GM23338 (cell line): ENCODE measurements at regions not wholly inside any gene's neighbourhood (a gene's known extent, or its start where the extent isn't known, plus 50 kb on each side); places are given as distances from the start of the nearest gene placed in this dataset.
A peak's percentile ranks its signal among the peaks of the same experiment; 100 is the strongest.

Experiments
- ATAC-seq: fragments of 200-7000 bp; cut with Tn5 transposase; 3 replicates; pipeline ENCODE4 v1.9.1; 2020
- DNase-seq: peaks from one replicate; pipeline ENCODE4 v3.0.0-alpha.2; 2015; ENCODE audit warnings: low spot score
- H2AFZ ChIP-seq: fragments of 200-600 bp; sonication (generic); 2 replicates; pipeline ENCODE4 v1.8.0; 2016; ENCODE audit warnings: antibody characterized with exemption, mild to moderate bottlenecking, moderate library complexity
- H3F3A ChIP-seq: fragments of 200-600 bp; sonication (generic); replicated peaks from 2 replicates; pipeline ENCODE4 v1.8.0; 2017; ENCODE audit warnings: antibody characterized with exemption, mixed run types, low read depth
- H3K27ac ChIP-seq: fragments of 200-600 bp; sonication (generic); 2 replicates; pipeline ENCODE4 v1.6.1; 2016; ENCODE audit warnings: low read depth
- H3K27me3 ChIP-seq: fragments of 200-600 bp; sonication (generic); 2 replicates; pipeline ENCODE4 v1.8.0; 2016; ENCODE audit warnings: mild to moderate bottlenecking, mixed run types, moderate library complexity; ENCODE audit not compliant: insufficient read depth
- H3K36me3 ChIP-seq: fragments of 200-600 bp; sonication (generic); 2 replicates; pipeline ENCODE4 v1.8.0; 2016; ENCODE audit warnings: mild to moderate bottlenecking; ENCODE audit not compliant: insufficient read depth
- H3K4me1 ChIP-seq: fragments of 200-600 bp; sonication (generic); 2 replicates; pipeline ENCODE4 v1.8.0; 2016; ENCODE audit warnings: mild to moderate bottlenecking, moderate library complexity; ENCODE audit not compliant: insufficient read depth
- H3K4me2 ChIP-seq: fragments of 200-600 bp; sonication (generic); 2 replicates; pipeline ENCODE4 v1.7.1; 2017; ENCODE audit warnings: mixed run types
- H3K4me3 ChIP-seq: fragments of 200-600 bp; sonication (generic); 2 replicates; pipeline ENCODE4 v1.6.1; 2016; ENCODE audit warnings: mixed run types
- H3K79me2 ChIP-seq: fragments of 200-600 bp; sonication (generic); replicated peaks from 2 replicates; pipeline ENCODE4 v1.8.0; 2017; ENCODE audit warnings: mild to moderate bottlenecking; ENCODE audit not compliant: insufficient read depth
- H3K9me2 ChIP-seq: fragments of 200-600 bp; sonication (generic); 2 replicates; pipeline ENCODE4 v1.8.0; 2017; ENCODE audit not compliant: insufficient read depth
- H4K20me1 ChIP-seq: fragments of 200-600 bp; sonication (generic); replicated peaks from 2 replicates; pipeline ENCODE4 v1.8.0; 2017; ENCODE audit warnings: mild to moderate bottlenecking; ENCODE audit not compliant: insufficient read depth
- H3K27ac Mint-ChIP-seq: 2 replicates; pipeline ENCODE4 v1.8.0; 2020; ENCODE audit warnings: inconsistent platforms, mild to moderate bottlenecking, moderate library complexity, mixed read lengths
- H3K27me3 Mint-ChIP-seq: 3 replicates; pipeline ENCODE4 v1.8.0; 2022; ENCODE audit warnings: low read depth, mild to moderate bottlenecking, moderate library complexity, mixed read lengths, inconsistent platforms; ENCODE audit not compliant: insufficient read depth, poor library complexity
- H3K36me3 Mint-ChIP-seq: 3 replicates; pipeline ENCODE4 v1.8.0; 2021; ENCODE audit warnings: low read depth, mild to moderate bottlenecking, inconsistent platforms, moderate library complexity, mixed read lengths
- H3K4me1 Mint-ChIP-seq: 3 replicates; pipeline ENCODE4 v1.8.0; 2020; ENCODE audit warnings: mild to moderate bottlenecking, inconsistent platforms, mixed read lengths
- H3K4me3 Mint-ChIP-seq: 3 replicates; pipeline ENCODE4 v1.8.0; 2021; ENCODE audit warnings: moderate library complexity, mild to moderate bottlenecking, inconsistent platforms, mixed read lengths
- H3K9me3 Mint-ChIP-seq: 3 replicates; pipeline ENCODE4 v1.8.0; 2020; ENCODE audit warnings: moderate library complexity, mild to moderate bottlenecking, inconsistent platforms, mixed read lengths
- CREB1 ChIP-seq: fragments of 250-450 bp; sonication (Bioruptor Pico); IDR thresholded peaks from 2 replicates; pipeline ENCODE4 v1.5.0; 2020; ENCODE audit warnings: low read depth, mild to moderate bottlenecking, moderate library complexity
- NANOG ChIP-seq: IDR thresholded peaks from 2 replicates; pipeline ENCODE4 v1.6.1; 2016; ENCODE audit warnings: antibody characterized with exemption, borderline replicate concordance
- POLR2AphosphoS5 ChIP-seq: IDR thresholded peaks from 2 replicates; pipeline ENCODE4 v1.6.1; 2016; ENCODE audit warnings: antibody characterized with exemption, low read depth
- STAT1 ChIP-seq: IDR thresholded peaks from one replicate; pipeline ENCODE4 v1.6.1; 2016; ENCODE audit warnings: antibody characterized with exemption; ENCODE audit not compliant: unreplicated experiment
- TF ChIP-seq, protein P1 (sequence below): IDR thresholded peaks from one replicate; pipeline ENCODE4 v1.6.1; 2018; ENCODE audit warnings: antibody characterized with exemption; ENCODE audit not compliant: unreplicated experiment
- TF ChIP-seq, protein P2 (sequence below), 2 experiments: fragments of 200-600 bp in 1 of 2; sonication (generic) in 1 of 2; conservative IDR thresholded peaks; 2 replicates each; pipeline versions ENCODE4 v1.5.1 to v1.6.1; 2016 to 2017; ENCODE audit warnings: antibody characterized with exemption in 2 of 2, low read depth in 2 of 2, mild to moderate bottlenecking in 2 of 2, moderate library complexity in 1 of 2
- TF ChIP-seq, protein P3 (sequence below): fragments of 250-450 bp; sonication (Bioruptor Pico); IDR thresholded peaks from 2 replicates; pipeline ENCODE4 v1.5.0; 2020; ENCODE audit warnings: mild to moderate bottlenecking, moderate library complexity

DNA sequence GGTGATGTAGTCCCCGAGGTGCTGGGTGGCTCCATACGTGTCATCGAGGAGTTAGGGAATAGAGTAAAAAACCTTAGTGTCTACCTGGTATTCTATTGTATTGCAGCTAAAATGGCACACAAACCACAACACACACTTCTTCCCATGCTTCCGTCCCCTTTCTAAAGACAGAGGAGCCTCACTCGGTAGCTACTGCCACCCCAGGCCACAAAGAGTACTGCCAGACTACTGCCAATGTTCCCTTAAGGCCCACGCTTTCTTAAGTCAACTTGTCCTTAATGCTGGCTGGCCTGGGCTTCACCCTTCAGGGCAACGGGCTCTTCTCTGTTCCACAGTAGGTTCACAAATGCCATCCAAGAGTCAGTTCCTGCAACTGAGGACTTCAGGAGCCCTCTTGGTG is 673.0 kb downstream of the ELAVL2 start:
- Histone ChIP-seq H3K79me2 (no peaks in the 10 kb centered on the region), H3F3A (no peaks in the 10 kb centered on the region), H2AFZ (no peak overlapping the region), H3K4me3 (no peak overlapping the region), H3K27ac (no peak overlapping the region), H4K20me1 (no peaks in the 10 kb centered on the region), H3K36me3 (no peaks in the 10 kb centered on the region), H3K27me3 (no peaks in the 10 kb centered on the region), H3K9me2 (peaks cover 15% of the 10 kb centered on the region; the same call in 1 of the 2 replicates), H3K4me2 (no peak overlapping the region), H3K4me1 (peaks cover 14% of the 10 kb centered on the region; the same call in 1 of the 2 replicates)
- no peak overlapping the region for H3K27ac Mint-ChIP-seq
- no peaks in the 10 kb centered on the region for H3K9me3 Mint-ChIP-seq
- no peaks in the 10 kb centered on the region; the same call in 2 of the 3 replicates for H3K36me3 Mint-ChIP-seq
- H3K4me1 Mint-ChIP-seq, result peaks cover 16% of the 10 kb centered on the region
- TF ChIP-seq, protein P1, sequence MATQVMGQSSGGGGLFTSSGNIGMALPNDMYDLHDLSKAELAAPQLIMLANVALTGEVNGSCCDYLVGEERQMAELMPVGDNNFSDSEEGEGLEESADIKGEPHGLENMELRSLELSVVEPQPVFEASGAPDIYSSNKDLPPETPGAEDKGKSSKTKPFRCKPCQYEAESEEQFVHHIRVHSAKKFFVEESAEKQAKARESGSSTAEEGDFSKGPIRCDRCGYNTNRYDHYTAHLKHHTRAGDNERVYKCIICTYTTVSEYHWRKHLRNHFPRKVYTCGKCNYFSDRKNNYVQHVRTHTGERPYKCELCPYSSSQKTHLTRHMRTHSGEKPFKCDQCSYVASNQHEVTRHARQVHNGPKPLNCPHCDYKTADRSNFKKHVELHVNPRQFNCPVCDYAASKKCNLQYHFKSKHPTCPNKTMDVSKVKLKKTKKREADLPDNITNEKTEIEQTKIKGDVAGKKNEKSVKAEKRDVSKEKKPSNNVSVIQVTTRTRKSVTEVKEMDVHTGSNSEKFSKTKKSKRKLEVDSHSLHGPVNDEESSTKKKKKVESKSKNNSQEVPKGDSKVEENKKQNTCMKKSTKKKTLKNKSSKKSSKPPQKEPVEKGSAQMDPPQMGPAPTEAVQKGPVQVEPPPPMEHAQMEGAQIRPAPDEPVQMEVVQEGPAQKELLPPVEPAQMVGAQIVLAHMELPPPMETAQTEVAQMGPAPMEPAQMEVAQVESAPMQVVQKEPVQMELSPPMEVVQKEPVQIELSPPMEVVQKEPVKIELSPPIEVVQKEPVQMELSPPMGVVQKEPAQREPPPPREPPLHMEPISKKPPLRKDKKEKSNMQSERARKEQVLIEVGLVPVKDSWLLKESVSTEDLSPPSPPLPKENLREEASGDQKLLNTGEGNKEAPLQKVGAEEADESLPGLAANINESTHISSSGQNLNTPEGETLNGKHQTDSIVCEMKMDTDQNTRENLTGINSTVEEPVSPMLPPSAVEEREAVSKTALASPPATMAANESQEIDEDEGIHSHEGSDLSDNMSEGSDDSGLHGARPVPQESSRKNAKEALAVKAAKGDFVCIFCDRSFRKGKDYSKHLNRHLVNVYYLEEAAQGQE, result no peak
- TF ChIP-seq, protein P2, sequence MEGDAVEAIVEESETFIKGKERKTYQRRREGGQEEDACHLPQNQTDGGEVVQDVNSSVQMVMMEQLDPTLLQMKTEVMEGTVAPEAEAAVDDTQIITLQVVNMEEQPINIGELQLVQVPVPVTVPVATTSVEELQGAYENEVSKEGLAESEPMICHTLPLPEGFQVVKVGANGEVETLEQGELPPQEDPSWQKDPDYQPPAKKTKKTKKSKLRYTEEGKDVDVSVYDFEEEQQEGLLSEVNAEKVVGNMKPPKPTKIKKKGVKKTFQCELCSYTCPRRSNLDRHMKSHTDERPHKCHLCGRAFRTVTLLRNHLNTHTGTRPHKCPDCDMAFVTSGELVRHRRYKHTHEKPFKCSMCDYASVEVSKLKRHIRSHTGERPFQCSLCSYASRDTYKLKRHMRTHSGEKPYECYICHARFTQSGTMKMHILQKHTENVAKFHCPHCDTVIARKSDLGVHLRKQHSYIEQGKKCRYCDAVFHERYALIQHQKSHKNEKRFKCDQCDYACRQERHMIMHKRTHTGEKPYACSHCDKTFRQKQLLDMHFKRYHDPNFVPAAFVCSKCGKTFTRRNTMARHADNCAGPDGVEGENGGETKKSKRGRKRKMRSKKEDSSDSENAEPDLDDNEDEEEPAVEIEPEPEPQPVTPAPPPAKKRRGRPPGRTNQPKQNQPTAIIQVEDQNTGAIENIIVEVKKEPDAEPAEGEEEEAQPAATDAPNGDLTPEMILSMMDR (conservative IDR thresholded peaks at IDR 0.05; ENCODE audit: low read depth in 2 of 2), result peak; percentile 32 to 37; a peak in 3 of 4 replicates
- H3K27me3 Mint-ChIP-seq, result peaks cover 3% of the 10 kb centered on the region
- H3K4me3 Mint-ChIP-seq, result no peak overlapping the region
- DNase-seq (peak; percentile 36), ATAC-seq (no peak; the same call in 2 of the 3 replicates)

DNA sequence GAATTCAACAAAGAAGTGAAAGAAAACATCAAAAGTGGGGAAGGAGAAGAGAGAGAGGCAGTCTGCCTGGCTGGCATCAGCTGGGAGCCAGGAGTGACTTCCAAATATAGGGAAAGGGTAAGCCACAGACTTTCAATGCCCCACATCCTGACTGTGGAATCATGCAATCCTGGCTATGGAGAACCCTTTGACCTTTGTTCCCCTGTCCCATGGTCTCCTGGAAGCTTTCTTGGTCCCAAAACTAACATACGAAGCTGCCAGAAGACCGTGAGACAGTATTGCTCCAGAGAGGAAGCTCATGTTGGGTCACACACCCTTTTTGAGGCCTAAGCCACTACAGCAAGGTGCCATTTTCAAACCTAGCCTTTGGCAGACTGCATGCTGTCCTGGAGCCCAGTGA is 665.5 kb downstream of the ELAVL2 start:
- H3K27me3 ChIP-seq, result no peaks in the 10 kb centered on the region
- ATAC-seq (no peak), DNase-seq (no peak)
- H3K36me3 Mint-ChIP-seq, result no peaks in the 10 kb centered on the region
- H3K9me3 Mint-ChIP-seq, result no peaks in the 10 kb centered on the region; the same call in 2 of the 3 replicates
- H3F3A ChIP-seq, result no peaks in the 10 kb centered on the region
- H3K4me1 Mint-ChIP-seq, result peaks cover 8% of the 10 kb centered on the region; the same call in 2 of the 3 replicates
- no peak overlapping the region for H3K4me2 ChIP-seq
- H3K27me3 Mint-ChIP-seq, result peaks cover 3% of the 10 kb centered on the region
- H3K36me3 ChIP-seq, result no peaks in the 10 kb centered on the region
- no peaks in the 10 kb centered on the region for H3K79me2 ChIP-seq
- no peak overlapping the region for H3K4me3 ChIP-seq
- no peak overlapping the region for H3K27ac Mint-ChIP-seq
- no peak overlapping the region for H3K4me3 Mint-ChIP-seq
- H3K9me2 ChIP-seq, result 0 out of 2 replicates have a peak, but pooled peaks cover 2% of the 10 kb centered on the region
- no peaks in the 10 kb centered on the region for H4K20me1 ChIP-seq
- H3K4me1 ChIP-seq, result 0 out of 2 replicates have a peak, but pooled peaks cover 5% of the 10 kb centered on the region
- no peak overlapping the region for H2AFZ ChIP-seq
- H3K27ac ChIP-seq, result no peak overlapping the region
- TF ChIP-seq STAT1 (no peak), NANOG (no peak), CREB1 (CRISPR knock-in tag) (no peak), POLR2AphosphoS5 (no peak)
- TF ChIP-seq, protein P3, sequence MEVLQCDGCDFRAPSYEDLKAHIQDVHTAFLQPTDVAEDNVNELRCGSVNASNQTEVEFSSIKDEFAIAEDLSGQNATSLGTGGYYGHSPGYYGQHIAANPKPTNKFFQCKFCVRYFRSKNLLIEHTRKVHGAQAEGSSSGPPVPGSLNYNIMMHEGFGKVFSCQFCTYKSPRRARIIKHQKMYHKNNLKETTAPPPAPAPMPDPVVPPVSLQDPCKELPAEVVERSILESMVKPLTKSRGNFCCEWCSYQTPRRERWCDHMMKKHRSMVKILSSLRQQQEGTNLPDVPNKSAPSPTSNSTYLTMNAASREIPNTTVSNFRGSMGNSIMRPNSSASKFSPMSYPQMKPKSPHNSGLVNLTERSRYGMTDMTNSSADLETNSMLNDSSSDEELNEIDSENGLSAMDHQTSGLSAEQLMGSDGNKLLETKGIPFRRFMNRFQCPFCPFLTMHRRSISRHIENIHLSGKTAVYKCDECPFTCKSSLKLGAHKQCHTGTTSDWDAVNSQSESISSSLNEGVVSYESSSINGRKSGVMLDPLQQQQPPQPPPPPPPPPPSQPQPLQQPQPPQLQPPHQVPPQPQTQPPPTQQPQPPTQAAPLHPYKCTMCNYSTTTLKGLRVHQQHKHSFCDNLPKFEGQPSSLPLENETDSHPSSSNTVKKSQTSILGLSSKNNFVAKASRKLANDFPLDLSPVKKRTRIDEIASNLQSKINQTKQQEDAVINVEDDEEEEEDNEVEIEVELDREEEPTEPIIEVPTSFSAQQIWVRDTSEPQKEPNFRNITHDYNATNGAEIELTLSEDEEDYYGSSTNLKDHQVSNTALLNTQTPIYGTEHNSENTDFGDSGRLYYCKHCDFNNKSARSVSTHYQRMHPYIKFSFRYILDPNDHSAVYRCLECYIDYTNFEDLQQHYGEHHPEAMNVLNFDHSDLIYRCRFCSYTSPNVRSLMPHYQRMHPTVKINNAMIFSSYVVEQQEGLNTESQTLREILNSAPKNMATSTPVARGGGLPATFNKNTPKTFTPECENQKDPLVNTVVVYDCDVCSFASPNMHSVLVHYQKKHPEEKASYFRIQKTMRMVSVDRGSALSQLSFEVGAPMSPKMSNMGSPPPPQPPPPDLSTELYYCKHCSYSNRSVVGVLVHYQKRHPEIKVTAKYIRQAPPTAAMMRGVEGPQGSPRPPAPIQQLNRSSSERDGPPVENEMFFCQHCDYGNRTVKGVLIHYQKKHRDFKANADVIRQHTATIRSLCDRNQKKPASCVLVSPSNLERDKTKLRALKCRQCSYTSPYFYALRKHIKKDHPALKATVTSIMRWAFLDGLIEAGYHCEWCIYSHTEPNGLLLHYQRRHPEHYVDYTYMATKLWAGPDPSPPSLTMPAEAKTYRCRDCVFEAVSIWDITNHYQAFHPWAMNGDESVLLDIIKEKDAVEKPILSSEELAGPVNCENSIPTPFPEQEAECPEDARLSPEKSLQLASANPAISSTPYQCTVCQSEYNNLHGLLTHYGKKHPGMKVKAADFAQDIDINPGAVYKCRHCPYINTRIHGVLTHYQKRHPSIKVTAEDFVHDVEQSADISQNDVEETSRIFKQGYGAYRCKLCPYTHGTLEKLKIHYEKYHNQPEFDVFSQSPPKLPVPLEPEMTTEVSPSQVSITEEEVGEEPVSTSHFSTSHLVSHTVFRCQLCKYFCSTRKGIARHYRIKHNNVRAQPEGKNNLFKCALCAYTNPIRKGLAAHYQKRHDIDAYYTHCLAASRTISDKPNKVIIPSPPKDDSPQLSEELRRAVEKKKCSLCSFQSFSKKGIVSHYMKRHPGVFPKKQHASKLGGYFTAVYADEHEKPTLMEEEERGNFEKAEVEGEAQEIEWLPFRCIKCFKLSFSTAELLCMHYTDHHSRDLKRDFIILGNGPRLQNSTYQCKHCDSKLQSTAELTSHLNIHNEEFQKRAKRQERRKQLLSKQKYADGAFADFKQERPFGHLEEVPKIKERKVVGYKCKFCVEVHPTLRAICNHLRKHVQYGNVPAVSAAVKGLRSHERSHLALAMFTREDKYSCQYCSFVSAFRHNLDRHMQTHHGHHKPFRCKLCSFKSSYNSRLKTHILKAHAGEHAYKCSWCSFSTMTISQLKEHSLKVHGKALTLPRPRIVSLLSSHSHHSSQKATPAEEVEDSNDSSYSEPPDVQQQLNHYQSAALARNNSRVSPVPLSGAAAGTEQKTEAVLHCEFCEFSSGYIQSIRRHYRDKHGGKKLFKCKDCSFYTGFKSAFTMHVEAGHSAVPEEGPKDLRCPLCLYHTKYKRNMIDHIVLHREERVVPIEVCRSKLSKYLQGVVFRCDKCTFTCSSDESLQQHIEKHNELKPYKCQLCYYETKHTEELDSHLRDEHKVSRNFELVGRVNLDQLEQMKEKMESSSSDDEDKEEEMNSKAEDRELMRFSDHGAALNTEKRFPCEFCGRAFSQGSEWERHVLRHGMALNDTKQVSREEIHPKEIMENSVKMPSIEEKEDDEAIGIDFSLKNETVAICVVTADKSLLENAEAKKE (CRISPR knock-in tag), result no peak
- TF ChIP-seq, protein P2 (conservative IDR thresholded peaks at IDR 0.05; ENCODE audit: low read depth in 2 of 2), result no peak
